Chondrocyte (in vitro differentiated cells): ENCODE measurements at regions not wholly inside any gene's neighbourhood (a gene's known extent, or its start where the extent isn't known, plus 50 kb on each side); places are given as distances from the start of the nearest gene placed in this dataset.

ENCODE experiments used
- DNase-seq: peaks from one replicate; pipeline ENCODE4 v3.0.0; 2021; ENCODE audit warnings: mixed read lengths, low spot score
- H3K27ac Mint-ChIP-seq: one replicate; pipeline ENCODE4 v1.8.0; 2021; ENCODE audit warnings: mild to moderate bottlenecking, moderate library complexity, mixed read lengths; ENCODE audit not compliant: unreplicated experiment
- H3K27me3 Mint-ChIP-seq: 2 replicates; pipeline ENCODE4 v1.8.0; 2021; ENCODE audit warnings: low read depth, mixed read lengths
- H3K36me3 Mint-ChIP-seq: 2 replicates; pipeline ENCODE4 v1.8.0; 2021; ENCODE audit warnings: low read depth, mixed read lengths
- H3K4me1 Mint-ChIP-seq: 2 replicates; pipeline ENCODE4 v1.8.0; 2021; ENCODE audit warnings: low read depth, mild to moderate bottlenecking, mixed read lengths
- H3K4me3 Mint-ChIP-seq: one replicate; pipeline ENCODE4 v1.8.0; 2021; ENCODE audit warnings: mild to moderate bottlenecking, moderate library complexity, mixed read lengths; ENCODE audit not compliant: unreplicated experiment
- H3K9me3 Mint-ChIP-seq: 2 replicates; pipeline ENCODE4 v1.8.0; 2021; ENCODE audit warnings: low read depth, mixed read lengths
- TF ChIP-seq, protein P1 (sequence below): fragments of 200-600 bp; sonication (generic); IDR thresholded peaks from 2 replicates; pipeline ENCODE4 v1.5.0; 2021; ENCODE audit warnings: antibody characterized with exemption, mild to moderate bottlenecking, moderate library complexity

- TF ChIP-seq, protein P1, sequence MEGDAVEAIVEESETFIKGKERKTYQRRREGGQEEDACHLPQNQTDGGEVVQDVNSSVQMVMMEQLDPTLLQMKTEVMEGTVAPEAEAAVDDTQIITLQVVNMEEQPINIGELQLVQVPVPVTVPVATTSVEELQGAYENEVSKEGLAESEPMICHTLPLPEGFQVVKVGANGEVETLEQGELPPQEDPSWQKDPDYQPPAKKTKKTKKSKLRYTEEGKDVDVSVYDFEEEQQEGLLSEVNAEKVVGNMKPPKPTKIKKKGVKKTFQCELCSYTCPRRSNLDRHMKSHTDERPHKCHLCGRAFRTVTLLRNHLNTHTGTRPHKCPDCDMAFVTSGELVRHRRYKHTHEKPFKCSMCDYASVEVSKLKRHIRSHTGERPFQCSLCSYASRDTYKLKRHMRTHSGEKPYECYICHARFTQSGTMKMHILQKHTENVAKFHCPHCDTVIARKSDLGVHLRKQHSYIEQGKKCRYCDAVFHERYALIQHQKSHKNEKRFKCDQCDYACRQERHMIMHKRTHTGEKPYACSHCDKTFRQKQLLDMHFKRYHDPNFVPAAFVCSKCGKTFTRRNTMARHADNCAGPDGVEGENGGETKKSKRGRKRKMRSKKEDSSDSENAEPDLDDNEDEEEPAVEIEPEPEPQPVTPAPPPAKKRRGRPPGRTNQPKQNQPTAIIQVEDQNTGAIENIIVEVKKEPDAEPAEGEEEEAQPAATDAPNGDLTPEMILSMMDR = no peak
- no peak for DNase-seq
- H3K4me1 Mint-ChIP-seq = no peaks in the 10 kb centered on the region
- peaks cover 4% of the 10 kb centered on the region for H3K9me3 Mint-ChIP-seq
- H3K4me3 Mint-ChIP-seq = no peak overlapping the region
- H3K27me3 Mint-ChIP-seq = peaks cover 12% of the 10 kb centered on the region
- H3K27ac Mint-ChIP-seq = no peak overlapping the region
- H3K36me3 Mint-ChIP-seq = peaks cover 2% of the 10 kb centered on the region
These were observed 72.0 kb upstream of the PDE10A start for GRCh38 chr6:165735065-165735464.

- TF ChIP-seq, protein P1 = no peak
- no peak overlapping the region for H3K4me3 Mint-ChIP-seq
- H3K4me1 Mint-ChIP-seq = peaks cover 2% of the 10 kb centered on the region
- DNase-seq = no peak
- H3K27me3 Mint-ChIP-seq = peaks cover 12% of the 10 kb centered on the region
- no peak overlapping the region for H3K27ac Mint-ChIP-seq
- H3K36me3 Mint-ChIP-seq = peaks cover 2% of the 10 kb centered on the region
- H3K9me3 Mint-ChIP-seq = peaks cover 4% of the 10 kb centered on the region
These were observed 70.4 kb upstream of the PDE10A start for GRCh38 chr6:165733489-165733791.

DNA sequence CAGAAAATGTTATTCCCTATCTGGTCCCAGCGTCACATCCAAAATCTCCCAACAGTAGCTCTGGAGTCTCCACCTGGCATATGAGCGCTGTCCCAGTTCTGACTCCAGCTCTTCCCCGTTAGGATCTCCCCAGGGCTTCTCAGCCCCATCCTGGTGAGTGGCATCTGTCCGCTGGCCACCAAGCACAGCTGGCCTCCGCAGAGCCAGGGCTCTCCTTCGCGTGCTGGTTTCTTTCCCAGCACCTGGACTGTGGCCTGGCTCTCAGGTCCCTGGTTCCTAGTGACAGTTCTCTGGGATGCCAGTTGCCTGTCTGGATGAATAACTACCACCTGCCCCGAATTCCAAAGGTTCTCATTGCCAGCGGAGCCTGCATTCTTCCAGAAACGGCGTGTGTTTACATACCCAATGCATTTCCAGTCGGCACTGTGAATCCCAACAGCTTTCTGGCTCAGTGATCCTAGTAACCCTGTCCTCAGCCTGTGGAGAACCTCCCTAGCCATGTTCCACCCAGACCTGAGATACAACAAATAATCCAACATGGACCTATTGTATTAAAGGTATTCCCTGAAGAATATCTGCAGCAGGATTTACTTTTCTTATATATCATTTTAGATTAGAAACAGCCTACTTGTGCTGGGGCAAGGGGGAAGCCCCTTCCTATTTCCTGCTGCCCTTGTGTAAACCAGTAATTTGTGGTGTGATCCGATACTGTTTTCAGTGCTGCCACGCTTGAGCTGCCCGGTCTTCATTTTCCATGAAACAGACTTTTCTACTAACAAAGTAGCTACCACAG lies 69.9 kb upstream of the PDE10A start:
- Mint-ChIP-seq H3K4me1 (peaks cover 7% of the 10 kb centered on the region), H3K4me3 (no peak overlapping the region), H3K36me3 (peaks cover 2% of the 10 kb centered on the region), H3K27ac (no peak overlapping the region), H3K9me3 (peaks cover 4% of the 10 kb centered on the region), H3K27me3 (peaks cover 12% of the 10 kb centered on the region)
- TF ChIP-seq, protein P1 = no peak
- DNase-seq = no peak

DNA sequence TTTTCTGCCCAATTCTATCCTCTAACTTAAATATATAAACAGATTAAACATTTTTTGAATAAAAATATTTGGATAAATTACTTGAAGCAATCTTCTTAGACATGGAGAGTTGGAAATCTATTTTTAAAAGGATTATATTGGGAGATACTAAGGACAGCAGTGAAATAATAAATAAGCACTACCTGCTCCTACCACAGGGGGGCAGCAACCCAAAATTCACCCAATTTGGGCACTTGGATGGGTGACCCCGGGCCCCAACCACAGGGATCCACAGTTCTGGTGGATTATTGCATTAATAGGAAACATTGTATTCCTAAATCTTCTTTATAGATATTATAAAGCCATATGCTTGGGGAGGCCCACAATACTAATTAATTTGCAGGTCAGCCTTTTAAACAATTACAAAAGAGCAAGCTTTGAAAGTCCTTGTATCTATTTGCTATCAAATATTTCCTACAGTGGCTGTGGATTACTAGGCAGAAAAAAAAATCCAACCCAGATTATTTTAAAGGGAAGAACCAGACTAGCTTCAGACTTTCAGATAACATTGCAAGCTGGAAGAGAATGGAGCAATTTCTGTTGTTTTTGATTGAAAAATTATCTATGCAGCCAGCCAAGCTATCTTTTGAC lies 66.4 kb upstream of the PDE10A start:
- TF ChIP-seq, protein P1 = peak; percentile 97
- no peak for DNase-seq
- Mint-ChIP-seq H3K9me3 (no peaks in the 10 kb centered on the region), H3K4me3 (no peak overlapping the region), H3K27me3 (peaks cover 9% of the 10 kb centered on the region), H3K27ac (no peak overlapping the region), H3K36me3 (no peaks in the 10 kb centered on the region), H3K4me1 (peaks cover 22% of the 10 kb centered on the region)

DNA sequence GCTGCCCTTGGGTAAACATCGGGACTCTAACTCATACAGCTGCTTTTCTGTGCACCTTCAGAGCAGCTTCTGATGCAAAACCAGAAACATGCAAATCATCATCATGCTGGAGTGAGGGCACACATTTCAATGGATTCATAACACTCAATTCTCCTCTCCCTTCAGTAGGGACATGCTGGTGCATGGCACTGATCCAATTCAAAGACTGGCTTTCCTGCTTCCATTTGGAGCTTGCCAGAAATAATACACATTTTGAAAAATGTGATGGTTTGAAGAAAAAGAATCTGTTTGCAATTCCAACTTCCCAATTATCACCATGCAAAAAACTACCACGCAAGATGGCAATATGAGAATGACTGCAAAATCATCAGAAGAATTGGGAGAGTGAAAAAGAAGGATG lies 65.2 kb upstream of the PDE10A start:
- Mint-ChIP-seq H3K36me3 (no peaks in the 10 kb centered on the region), H3K4me3 (no peak overlapping the region), H3K4me1 (peaks cover 22% of the 10 kb centered on the region), H3K9me3 (no peaks in the 10 kb centered on the region), H3K27ac (no peak overlapping the region), H3K27me3 (peaks cover 4% of the 10 kb centered on the region)
- TF ChIP-seq, protein P1 = no peak
- no peak for DNase-seq
